ENCODE measurements at regions not wholly inside any gene's neighbourhood (a gene's known extent, or its start where the extent isn't known, plus 50 kb on each side); places are given as distances from the start of the nearest gene placed in this dataset.

- H3K9me3 Mint-ChIP-seq, result peaks cover 0 to 4% (median 0%) of the 10 kb centered on the region in 7 donors
- H2AFZ ChIP-seq (ENCODE audit: insufficient read depth, low read depth, low read length, poor library complexity, severe bottlenecking), result no peak overlapping the region
- H3K27me3 ChIP-seq (ENCODE audit: control insufficient read depth in 2 of 2, insufficient read depth in 2 of 2, low read length in 2 of 2), result no peaks in the 10 kb centered on the region
- no peak overlapping the region for H3K4me3 Mint-ChIP-seq
- no peaks in the 10 kb centered on the region for H3K4me1 ChIP-seq (ENCODE audit: control insufficient read depth in 1 of 2, insufficient read depth in 2 of 2, low read length in 2 of 2)
- intact Hi-C loops (cut with micrococcal nuclease), result no loop called here
- H3K9me3 ChIP-seq (replicated peaks in 1 of 2; ENCODE audit: control insufficient read depth in 1 of 2, insufficient read depth in 1 of 2, low read length in 2 of 2), result no peaks in the 10 kb centered on the region
- no peak overlapping the region for H3K27ac ChIP-seq (ENCODE audit: low read depth in 1 of 2, low read length in 2 of 2)
- H4K20me1 ChIP-seq (ENCODE audit: insufficient read depth, low read length), result no peaks in the 10 kb centered on the region
- WGBS (ENCODE audit: insufficient coverage), result 67% methylated on average over 3 of the region's 5 CpGs
- H3K36me3 Mint-ChIP-seq, result no peaks in the 10 kb centered on the region
- H3K27ac Mint-ChIP-seq, result no peak overlapping the region
- no peak overlapping the region for H3K9ac ChIP-seq (ENCODE audit: insufficient read depth, low read length, poor library complexity, severe bottlenecking)
- H3K36me3 ChIP-seq (replicated peaks in 1 of 2; ENCODE audit: control insufficient read depth in 1 of 2, insufficient read depth in 2 of 2, low read length in 2 of 2), result no peaks in the 10 kb centered on the region
- no peaks in the 10 kb centered on the region for H3K4me1 Mint-ChIP-seq
- no peak for TF ChIP-seq CTCF (IDR thresholded peaks at IDR 0.05)
- no peaks in the 10 kb centered on the region for H3K79me2 ChIP-seq (ENCODE audit: insufficient read depth, low read length)
- H3K4me2 ChIP-seq (replicated peaks; ENCODE audit: extremely low read depth, low read length, poor library complexity, severe bottlenecking), result no peak overlapping the region
- H3K27me3 Mint-ChIP-seq (ENCODE audit: low read depth in 3 of 3), result peaks cover 0 to 2% (median 0%) of the 10 kb centered on the region in 3 donors
- DNase-seq, result no peak
- H3K4me3 ChIP-seq (replicated peaks in 1 of 3; ENCODE audit: low read depth in 2 of 3, low read length in 3 of 3), result no peak overlapping the region
Measured at GRCh38 chr14:49218436-49219092, 367.6 kb downstream of the RPS29 start.

- Mint-ChIP-seq H3K4me1 (no peaks in the 10 kb centered on the region), H3K27ac (no peak overlapping the region), H3K27me3 (ENCODE audit: low read depth in 3 of 3) (peaks cover 0 to 2% (median 1%) of the 10 kb centered on the region in 3 donors), H3K9me3 (peaks cover 0 to 3% (median 0%) of the 10 kb centered on the region in 7 donors), H3K36me3 (no peaks in the 10 kb centered on the region), H3K4me3 (no peak overlapping the region)
- Histone ChIP-seq H3K79me2 (ENCODE audit: insufficient read depth, low read length) (no peaks in the 10 kb centered on the region), H4K20me1 (ENCODE audit: insufficient read depth, low read length) (no peaks in the 10 kb centered on the region), H3K36me3 (replicated peaks in 1 of 2; ENCODE audit: control insufficient read depth in 1 of 2, insufficient read depth in 2 of 2, low read length in 2 of 2) (no peaks in the 10 kb centered on the region), H3K9ac (ENCODE audit: insufficient read depth, low read length, poor library complexity, severe bottlenecking) (no peak overlapping the region), H3K27me3 (ENCODE audit: control insufficient read depth in 2 of 2, insufficient read depth in 2 of 2, low read length in 2 of 2) (no peaks in the 10 kb centered on the region), H2AFZ (ENCODE audit: insufficient read depth, low read depth, low read length, poor library complexity, severe bottlenecking) (no peak overlapping the region), H3K27ac (ENCODE audit: low read depth in 1 of 2, low read length in 2 of 2) (no peak overlapping the region), H3K9me3 (replicated peaks in 1 of 2; ENCODE audit: control insufficient read depth in 1 of 2, insufficient read depth in 1 of 2, low read length in 2 of 2) (no peaks in the 10 kb centered on the region), H3K4me2 (replicated peaks; ENCODE audit: extremely low read depth, low read length, poor library complexity, severe bottlenecking) (no peak overlapping the region), H3K4me3 (replicated peaks in 1 of 3; ENCODE audit: low read depth in 2 of 3, low read length in 3 of 3) (no peak overlapping the region), H3K4me1 (ENCODE audit: control insufficient read depth in 1 of 2, insufficient read depth in 2 of 2, low read length in 2 of 2) (no peaks in the 10 kb centered on the region)
- intact Hi-C loops (cut with micrococcal nuclease), result no loop called here
- 73% methylated on average over 2 of the region's 4 CpGs for WGBS (ENCODE audit: insufficient coverage)
- no peak for DNase-seq
- no peak for TF ChIP-seq CTCF (IDR thresholded peaks at IDR 0.05)
Measured at GRCh38 chr14:49212721-49213120, 373.5 kb downstream of the RPS29 start.
